Stimulated activated CD8-positive, alpha-beta memory T cell treated with anti-CD3 and anti-CD28 coated beads, Interleukin-15, amount 100 ng/mL, for 24 hours (primary cell): ENCODE measurements at regions not wholly inside any gene's neighbourhood (a gene's known extent, or its start where the extent isn't known, plus 50 kb on each side); places are given as distances from the start of the nearest gene placed in this dataset.
A peak's percentile ranks its signal among the peaks of the same experiment; 100 is the strongest.
"Not testable (repeated sequence)": the region's sequence is repeated elsewhere in the genome, so short reads cannot be mapped to it uniquely, and the experiment has no call there.

Experiments
- DNase-seq: peaks from one replicate; pipeline ENCODE4 v3.0.0-alpha.2; 2020; ENCODE audit warnings: low read depth

- not testable (repeated sequence) for DNase-seq
Measured at GRCh38 chr15:30688684-30689083, 62.8 kb downstream of the ARHGAP11B start.

- DNase-seq, result not testable (repeated sequence)
Measured at GRCh38 chr15:30690153-30690552, 64.2 kb downstream of the ARHGAP11B start.

- DNase-seq, result not testable (repeated sequence)
Measured at GRCh38 chr15:30695811-30696210, 69.9 kb downstream of the ARHGAP11B start.

GRCh38 chr15:30696439-30697314 is 70.7 kb downstream of the ARHGAP11B start:
- not testable (repeated sequence) for DNase-seq

GRCh38 chr15:30697315-30697685 is 71.4 kb downstream of the ARHGAP11B start:
- DNase-seq, result not testable (repeated sequence)

GRCh38 chr15:30700006-30700597 is 74.2 kb downstream of the ARHGAP11B start:
- not testable (repeated sequence) for DNase-seq

GRCh38 chr15:30707976-30708685 is 82.2 kb downstream of the ARHGAP11B start:
- DNase-seq, result not testable (repeated sequence)

GRCh38 chr15:30708809-30709208 is 82.9 kb downstream of the ARHGAP11B start:
- DNase-seq, result not testable (repeated sequence)

- not testable (repeated sequence) for DNase-seq
Measured at GRCh38 chr15:30718038-30718643, 92.2 kb downstream of the ARHGAP11B start.

GRCh38 chr15:30719363-30719762 is 93.4 kb downstream of the ARHGAP11B start:
- not testable (repeated sequence) for DNase-seq

- not testable (repeated sequence) for DNase-seq
Measured at GRCh38 chr15:30720825-30721224, 94.9 kb downstream of the ARHGAP11B start.

GRCh38 chr15:30721529-30721928 is 95.6 kb downstream of the ARHGAP11B start:
- DNase-seq, result not testable (repeated sequence)

- not testable (repeated sequence) for DNase-seq
Measured at GRCh38 chr15:30723540-30724175, 97.7 kb downstream of the ARHGAP11B start.

GRCh38 chr15:30729880-30730590 is 104.1 kb downstream of the ARHGAP11B start:
- DNase-seq, result not testable (repeated sequence)

GRCh38 chr15:30730633-30731032 is 104.7 kb downstream of the ARHGAP11B start:
- not testable (repeated sequence) for DNase-seq

- DNase-seq, result not testable (repeated sequence)
Measured at GRCh38 chr15:30732100-30732499, 106.2 kb downstream of the ARHGAP11B start.

GRCh38 chr15:30735884-30736564 is 110.1 kb downstream of the ARHGAP11B start:
- DNase-seq, result not testable (repeated sequence)

GRCh38 chr15:30742796-30743195 is 116.9 kb downstream of the ARHGAP11B start:
- DNase-seq, result not testable (repeated sequence)

GRCh38 chr15:30749048-30749447 is 123.1 kb downstream of the ARHGAP11B start:
- not testable (repeated sequence) for DNase-seq

GRCh38 chr15:30755036-30755687 is 129.2 kb downstream of the ARHGAP11B start:
- DNase-seq, result peak; percentile 49
